GM21360 (cell line): ENCODE measurements at regions not wholly inside any gene's neighbourhood (a gene's known extent, or its start where the extent isn't known, plus 50 kb on each side); places are given as distances from the start of the nearest gene placed in this dataset.
A peak's percentile ranks its signal among the peaks of the same experiment; 100 is the strongest.

ENCODE experiments used
- ATAC-seq: cut with Tn5 transposase; IDR thresholded peaks from one replicate; pipeline ENCODE4 v1.9.1; 2021; ENCODE audit warnings: mild to moderate bottlenecking, moderate library complexity; ENCODE audit not compliant: unreplicated experiment

DNA sequence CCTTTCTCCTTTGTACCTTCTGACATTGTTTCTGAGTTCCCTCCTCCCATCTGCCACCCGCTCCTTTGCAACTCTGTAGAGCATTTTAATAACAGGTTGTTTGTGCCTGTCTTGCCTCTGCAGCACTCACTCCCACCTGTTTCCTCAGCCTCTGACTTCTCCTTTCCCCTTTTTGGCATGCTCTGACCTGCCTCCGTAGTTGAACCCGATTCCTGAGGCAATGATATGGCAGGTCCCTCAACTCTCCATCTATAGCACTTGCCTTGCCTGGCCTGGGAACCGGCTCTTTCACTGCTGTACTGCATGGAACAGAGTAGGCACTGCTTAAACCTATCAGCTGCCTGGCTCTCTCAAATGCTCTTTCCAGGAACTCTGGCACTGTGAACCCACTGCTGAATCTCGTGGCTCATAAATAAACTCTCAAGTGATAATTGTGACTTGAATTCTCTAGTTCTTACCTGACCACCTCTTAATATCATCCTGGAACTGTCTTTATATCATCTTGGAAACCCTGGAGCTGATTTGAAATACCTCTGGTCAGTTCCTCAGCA, 50.3 kb downstream of the UTRN start:
- ATAC-seq = no peak

DNA sequence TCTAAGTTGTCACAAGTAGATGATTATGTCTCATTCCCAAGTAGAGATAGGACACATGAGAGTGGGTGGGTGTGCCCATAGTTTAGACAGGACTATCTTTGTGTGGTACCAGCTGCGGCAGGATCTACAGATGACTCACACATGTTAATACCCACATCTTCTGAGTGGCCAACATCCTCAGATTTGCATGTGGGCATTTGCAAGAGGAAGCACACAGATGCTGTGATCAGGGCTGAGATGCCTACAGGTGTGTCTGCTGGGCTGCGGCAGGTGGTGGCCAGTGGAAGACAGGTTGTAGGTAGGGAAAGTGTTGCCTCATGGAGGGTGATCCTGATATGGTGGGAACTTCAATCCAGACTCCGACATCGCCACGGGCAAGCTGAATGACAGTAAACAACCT, 50.8 kb downstream of the UTRN start:
- no peak for ATAC-seq

DNA sequence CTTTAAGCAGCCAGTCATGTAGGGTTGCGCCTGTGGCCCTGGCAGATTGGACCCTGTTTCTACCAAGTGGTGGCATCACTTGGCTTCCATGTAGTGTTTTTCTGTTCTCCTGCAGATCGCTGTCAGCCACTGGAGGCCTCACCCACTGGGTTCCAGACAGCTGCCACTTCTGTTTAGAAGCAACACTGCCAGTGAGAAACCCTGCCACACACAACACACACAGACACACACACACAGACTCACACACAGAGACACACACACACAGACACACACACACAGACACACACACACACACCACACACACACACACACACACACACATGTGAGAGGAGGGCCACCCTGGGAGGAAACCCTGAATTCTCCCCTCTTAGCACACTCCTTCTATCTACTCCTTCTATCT, 51.8 kb downstream of the UTRN start:
- no peak for ATAC-seq

DNA sequence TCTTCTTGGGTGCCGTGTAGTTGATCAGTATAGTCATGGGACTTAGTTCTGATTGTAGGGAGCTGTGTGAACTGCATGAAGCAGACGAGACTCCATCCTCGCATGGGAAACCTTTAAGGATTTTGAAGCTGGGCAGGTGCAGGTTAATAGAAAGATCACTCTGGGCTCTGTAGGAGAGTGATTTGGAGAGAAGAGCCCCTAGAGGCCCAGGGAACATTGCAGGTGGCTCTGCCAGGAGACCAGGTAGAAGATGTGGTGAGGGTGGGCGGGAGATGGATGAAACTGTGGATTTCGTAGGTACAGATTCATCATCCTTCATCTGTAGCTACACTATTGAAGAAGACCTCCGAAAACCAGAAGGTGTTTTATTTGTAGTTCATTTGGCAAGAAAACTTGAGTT, 53.3 kb downstream of the UTRN start:
- no peak for ATAC-seq

DNA sequence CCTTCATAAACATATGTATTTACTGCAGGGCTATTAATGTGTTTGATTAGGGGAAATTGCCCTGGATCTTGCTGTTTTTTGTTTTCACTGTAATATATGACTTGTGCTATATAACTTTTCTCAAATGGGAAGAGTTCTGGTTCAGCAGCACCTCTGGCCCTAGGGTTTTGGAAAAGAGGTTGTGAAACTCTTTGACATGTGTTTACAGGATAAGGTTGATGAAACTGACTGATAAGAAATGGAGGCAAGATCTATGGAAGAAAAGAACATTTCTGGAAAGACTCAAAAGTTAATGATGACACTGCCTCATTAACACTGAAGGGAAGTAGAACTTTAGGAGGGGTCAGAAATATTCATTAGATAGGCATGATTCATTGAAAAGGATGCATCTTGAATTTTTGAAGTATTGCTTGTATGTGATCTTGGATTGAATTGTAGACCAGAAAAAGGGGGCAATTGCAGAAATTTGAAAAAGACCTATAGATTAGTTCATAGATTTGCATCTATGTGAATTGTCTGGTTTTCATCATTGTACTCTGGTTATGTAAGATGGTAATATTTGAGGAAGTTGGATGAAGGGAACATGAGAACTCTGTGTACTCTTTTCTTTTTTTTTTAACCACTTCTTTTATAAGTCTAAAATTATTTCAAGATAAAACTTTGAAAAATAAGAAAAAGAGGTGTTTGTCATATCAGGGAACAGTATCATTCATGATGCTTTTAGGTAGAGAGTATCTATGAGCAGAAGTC, 54.0 kb downstream of the UTRN start:
- no peak for ATAC-seq

DNA sequence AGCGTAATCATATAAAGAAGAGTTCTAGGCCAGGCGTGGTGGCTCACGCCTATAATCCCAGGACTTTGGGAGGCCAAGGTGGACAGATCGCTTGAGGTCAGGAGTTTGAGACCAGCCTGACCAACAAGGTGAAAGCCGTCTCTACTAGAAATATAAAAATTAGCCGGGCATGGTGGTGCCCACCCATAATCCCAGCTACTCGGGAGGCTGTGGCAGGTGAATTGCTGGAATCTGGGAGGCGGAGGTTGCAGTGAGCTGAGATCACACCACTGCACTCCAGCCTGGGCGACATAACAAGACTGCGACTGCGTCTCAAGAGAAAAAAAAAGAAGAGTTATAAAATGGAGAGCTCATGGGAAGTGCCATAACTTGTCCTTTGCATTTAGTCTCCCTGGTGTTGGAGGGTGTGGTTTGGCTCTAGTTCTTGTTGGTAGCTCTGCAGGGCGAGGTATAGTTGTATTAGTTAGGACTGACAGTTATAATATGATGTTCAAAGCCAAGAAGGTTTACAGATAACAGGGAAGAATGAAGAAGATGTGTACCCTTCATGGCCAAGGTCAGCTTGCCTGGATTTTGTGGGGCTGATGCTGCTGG, 54.8 kb downstream of the UTRN start:
- no peak for ATAC-seq

DNA sequence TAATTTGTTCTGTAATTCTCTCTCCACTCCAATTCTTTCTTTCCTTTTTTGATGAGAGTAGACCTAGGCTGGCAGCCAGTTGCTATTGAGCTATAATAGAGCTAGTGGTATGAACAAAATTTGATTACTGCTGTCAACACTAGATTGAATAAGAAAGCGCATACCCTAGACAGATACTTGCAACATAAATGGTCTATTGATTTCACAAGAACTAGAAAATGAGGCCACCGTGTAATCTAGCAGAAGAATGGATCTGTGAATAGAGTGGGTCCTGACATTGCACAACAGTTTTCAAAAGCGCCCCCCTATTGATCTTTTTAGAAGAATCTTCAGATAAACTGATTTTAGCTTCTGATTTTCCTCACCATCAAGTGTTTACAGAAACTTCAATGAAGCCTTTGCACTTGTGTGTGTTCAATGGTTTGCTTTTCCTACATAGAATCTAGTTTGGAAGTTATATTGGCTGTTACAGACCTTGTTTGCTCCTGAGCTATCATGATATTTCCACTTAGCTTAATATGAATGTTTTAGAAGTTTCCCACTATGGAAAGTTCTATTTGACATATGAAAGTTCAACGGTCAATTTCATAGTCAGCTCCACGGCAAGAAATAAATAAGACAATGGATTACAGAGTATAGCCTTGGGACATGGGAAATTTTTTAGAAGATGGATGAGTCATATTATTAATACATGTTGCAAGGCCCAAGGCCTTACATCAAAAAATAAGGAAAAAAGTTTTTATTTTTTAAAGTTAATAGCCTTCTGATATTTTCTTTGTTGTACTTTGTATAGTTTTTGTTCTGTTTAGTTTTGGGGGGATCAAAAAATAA, 55.6 kb downstream of the UTRN start:
- no peak for ATAC-seq

DNA sequence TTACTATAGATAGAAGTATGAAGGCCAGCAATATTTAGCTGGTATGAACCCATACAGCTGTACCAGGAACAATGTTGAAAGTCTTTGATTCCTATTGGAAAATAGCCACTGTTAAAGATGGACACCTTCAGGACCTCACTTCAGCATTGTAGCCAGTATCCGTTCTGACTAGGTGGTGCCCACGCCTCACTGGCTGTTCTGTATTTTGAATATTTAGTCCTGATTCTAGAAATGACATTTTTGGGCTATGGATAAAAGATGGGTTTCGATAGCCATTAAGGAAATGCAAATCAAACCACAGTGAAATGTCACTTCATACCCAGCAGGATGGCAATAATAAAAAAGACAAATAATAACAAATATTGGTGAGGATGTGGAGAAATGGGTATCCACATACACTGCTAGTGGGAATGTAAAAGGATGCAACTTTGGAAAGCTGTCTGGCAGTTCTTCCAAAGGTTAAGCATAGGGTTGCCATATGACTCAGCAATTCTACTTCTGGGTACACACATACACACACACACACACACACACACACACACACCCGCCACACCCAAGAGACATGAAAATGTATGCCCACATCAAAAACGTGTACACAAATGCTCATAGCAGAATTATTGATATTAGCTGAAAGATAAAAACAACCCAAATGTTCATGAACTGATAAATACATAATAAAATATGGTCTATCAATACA, 56.8 kb downstream of the UTRN start:
- ATAC-seq = peak; percentile 30

DNA sequence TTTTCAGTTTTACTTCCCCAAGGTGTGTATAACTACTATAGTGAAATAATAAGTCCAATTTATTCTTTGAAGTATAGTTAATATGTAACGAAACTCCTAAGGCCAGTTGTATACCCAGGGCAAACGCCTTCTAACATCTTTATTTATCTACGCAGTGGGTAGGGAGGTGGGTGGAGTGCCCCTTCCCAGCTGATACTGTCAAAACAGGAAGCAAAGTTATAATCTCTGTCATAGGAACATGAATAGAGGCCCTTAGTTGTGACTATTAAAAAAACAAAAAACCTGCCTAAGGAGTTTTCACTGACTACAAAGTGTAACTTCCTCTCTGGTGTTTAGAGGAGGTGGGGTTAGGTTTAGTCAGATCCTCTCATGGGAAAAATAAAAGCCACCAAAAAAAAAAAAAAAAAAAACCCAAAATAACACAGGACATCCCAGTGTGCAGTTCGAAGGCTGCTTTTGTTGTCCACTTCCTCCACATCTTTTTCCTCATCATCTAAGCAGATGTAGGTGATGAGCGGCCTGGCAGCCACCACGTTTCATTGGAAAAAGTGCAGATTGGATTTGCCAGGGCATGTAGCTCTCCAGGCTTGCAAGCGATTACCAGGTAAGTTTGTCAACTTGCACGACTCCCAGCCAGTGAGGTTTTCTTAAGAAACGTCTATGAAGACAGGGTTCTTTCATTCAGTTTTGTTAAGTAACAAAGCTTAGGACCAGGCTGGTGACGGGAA, 58.7 kb downstream of the UTRN start:
- peak; percentile 44 for ATAC-seq

DNA sequence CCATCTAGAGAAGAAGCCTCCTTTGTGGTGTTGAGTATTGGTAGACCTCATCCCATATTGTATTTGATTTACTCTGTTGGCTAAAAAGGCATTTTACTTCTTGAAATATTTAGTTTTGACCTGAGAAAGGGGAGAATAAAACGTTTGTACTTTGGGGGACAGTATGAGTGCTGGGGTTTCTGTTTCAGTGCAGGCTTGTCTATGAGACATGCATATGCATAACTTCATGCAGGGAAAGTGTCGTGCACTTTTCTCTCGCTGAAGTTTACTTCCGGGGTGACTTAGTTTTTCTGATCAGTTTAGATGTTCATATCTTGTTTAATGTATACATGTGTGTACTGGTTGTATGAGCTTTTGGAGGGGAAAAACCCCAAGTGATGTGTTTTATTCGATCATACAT, 59.5 kb downstream of the UTRN start:
- peak; percentile 40 for ATAC-seq

DNA sequence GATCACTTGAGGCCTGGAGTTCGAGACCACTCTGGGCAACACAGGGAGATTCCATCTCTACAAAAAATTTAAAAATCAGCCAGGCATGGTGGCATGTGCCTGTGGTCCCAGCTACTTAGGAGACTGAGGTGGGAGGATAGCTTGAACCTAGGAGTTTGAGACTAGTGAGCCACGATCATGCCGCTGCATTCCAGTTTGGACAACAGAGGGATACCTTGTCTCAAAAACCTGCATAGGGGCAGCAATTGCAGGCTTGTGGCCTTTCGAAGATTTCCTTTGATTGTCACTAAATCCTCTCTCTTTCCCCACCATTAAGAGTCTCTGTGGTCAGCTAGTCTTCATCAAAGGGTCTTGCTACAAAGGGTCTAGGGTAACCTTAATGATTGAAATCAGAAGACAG, 60.3 kb downstream of the UTRN start:
- no peak for ATAC-seq

DNA sequence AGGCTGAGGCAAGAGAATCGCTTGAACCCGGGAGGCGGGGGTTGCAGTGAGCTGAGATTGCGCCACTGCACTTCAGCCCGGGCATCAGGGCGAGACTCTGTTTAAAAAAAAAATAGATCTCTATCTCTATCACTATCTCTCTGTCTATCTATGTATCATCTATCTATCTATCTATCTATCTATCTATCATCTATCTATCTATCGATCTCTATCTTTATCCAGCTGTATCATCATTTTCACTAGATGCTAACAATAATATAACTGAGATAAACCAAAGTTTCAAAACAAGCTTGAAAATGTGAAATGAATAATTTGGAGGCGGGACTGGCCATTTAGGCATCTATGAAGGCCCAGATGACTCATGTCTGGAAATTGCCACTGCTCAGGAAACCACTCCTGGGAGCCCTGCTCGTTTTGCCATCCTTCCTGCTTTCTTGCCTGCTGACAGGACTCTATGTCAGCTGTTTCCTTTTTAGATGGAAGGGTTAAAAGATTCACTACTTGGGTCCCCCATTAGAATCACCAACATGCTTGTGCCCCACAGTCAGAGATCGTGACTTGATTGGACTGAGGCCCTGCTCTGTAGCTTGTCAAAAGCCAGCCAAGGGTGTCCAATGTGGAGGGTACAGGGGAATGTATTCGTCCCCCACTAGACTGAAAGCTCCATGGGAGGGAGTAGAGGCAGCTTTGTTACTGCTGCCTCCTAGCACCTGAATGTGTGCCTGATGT, 61.7 kb downstream of the UTRN start:
- no peak for ATAC-seq

DNA sequence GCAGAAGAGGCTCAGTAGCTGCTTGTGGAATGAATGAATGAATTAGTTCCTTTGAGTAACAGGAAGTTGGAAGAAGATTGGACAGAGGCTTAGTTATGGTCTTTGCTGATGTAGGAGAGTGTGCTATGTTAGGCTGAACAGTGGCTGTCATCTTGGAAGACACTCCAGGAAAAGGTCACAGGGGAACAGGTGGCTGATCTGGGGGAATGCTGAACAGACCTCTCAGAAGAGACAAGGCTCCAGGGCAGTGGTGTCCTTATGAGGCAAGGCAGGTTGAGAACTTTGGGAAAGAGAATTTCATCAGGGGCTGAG, 62.3 kb downstream of the UTRN start:
- no peak for ATAC-seq

DNA sequence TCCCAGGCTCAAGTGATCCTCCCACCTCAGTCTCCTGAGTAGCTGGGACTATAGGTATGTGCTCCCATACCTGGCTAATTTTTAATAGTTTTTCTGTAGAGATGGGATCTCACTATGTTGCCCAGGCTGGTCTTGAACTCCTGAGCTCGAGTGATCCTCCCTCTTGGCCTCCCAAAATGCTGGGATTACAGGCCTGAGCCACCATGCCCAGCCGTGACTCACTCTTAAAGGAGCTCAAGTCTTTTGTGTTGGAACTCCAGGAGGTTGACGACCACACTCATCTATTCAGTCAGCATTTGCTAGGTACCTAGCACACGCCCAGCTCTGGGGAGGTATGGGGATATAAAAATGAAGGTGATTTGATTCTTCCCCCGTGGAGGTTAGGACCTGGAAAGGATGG, 62.8 kb downstream of the UTRN start:
- no peak for ATAC-seq

DNA sequence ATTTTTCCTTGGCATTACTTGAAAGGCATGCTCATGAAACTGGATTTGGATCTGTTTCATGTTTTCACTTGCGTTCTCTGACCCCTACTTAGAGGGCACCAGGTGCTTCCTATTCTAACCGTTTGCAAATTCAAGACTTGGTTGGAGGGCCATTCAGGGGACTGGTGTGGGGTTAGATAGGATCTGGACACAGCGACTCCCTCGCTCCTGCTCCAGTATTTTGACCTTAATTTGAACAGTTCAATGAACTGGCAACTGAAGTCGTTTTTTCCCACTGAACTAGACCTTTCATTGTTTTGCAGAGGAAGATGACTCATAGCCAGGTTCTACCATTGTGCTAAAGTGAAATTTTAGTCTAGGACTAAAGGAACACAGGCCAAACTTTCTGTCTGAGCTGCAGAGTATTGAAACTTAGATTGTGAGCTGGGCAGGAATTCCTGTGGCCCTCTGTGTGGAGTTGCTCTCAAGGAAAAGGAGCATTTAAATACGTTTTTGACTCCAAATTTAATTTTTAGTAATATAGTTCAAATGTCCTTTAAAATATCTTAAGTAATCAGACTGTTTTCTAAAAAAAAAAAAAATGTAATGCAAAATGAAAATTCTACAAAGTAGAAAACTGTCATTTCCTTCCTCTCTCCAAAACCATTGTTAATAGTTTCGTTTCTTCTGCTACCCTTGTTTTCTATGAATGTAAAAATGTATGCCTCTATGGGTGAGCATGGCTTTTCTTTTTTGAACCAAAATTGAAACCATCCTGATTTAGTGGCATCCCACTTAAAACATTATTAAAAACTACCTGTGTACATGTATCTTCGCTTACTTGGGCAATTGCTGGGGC, 64.8 kb downstream of the UTRN start:
- ATAC-seq = peak; percentile 47

DNA sequence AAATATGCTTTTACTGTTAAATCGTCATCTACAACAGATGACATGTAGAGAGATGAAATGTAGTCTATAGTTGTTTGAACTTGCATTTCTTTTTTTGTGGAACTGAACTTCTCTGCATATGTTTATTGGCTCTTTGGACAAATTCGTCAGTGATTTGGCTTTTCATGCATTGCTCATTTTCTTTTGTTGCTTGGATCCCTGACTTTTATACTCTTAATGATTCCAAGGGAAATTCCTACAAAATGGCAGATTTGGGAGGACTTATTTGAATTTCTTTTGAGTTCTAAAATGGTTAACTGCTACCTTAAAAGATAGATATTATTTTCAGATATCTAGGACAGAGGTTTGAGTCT, 65.4 kb downstream of the UTRN start:
- ATAC-seq = no peak

DNA sequence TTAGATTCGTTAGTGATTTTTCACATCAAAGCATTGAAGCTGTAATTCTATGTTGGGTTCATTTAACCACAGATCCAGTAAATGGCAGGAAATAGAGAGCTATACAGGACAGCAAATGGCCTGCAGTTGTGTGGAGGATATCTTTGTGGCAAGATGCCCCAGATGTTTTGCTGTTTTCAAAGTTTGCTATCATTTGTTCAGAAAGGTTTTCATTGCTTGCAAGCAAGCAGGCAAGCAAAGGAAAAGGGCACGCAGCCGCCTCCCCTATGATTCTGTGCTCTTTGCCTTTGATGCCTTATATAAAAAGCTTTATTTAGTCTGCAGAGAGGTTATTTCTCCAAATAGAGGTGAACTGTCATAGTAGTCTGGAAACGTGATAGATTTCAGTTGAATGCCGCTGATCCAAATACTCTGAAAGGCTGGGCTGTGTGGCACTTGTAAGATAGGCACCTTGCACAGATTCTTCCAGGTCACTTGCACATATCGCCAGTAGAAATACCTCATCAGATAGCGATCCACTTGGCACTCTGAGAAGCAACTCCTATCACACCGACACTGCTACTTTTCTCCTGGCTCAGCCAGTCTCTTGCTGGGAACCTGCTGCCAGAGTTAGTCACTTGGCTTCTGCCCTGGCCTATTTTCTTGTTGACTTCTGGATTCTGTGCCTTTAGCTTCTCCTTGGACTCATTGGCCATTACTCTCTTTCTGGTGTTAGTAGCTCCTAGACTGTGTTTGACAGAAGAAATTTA, 66.4 kb downstream of the UTRN start:
- no peak for ATAC-seq

DNA sequence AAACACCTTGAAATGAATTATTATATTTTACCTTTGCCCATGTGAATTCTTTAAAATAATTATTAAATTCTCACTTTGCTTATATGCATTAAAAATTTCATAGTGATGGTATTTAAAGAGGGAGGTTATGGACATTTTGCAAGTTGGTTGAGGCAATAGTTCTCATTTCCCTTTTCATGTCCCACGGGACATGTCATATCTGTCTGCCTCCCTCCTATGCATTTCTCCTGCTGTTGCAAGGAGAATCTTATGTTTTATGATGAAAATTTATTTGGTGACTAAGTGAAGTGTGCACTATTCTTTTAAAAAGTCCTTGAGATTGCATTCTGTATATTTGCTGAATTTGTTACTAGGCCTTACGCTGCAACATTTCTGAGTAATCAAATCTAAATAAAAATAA, 67.2 kb downstream of the UTRN start:
- ATAC-seq = no peak
